Anterior cingulate cortex (tissue), 58 donors: ENCODE measurements at regions not wholly inside any gene's neighbourhood (a gene's known extent, or its start where the extent isn't known, plus 50 kb on each side); places are given as distances from the start of the nearest gene placed in this dataset.
"Not testable (repeated sequence)": the region's sequence is repeated elsewhere in the genome, so short reads cannot be mapped to it uniquely, and the experiment has no call there.

Experiments
- DNase-seq, 58 donors: peaks; one replicate each; lab custom pipeline; 2025; lab: John Stamatoyannopoulos, UW

- DNase-seq: not testable (repeated sequence)
Observed at GRCh38 chr14:105917136-105917932, 391.0 kb downstream of the TMEM121 start.

GRCh38 chr14:105917933-105918436 lies 391.6 kb downstream of the TMEM121 start:
- DNase-seq: no peak

GRCh38 chr14:105918496-105919262 lies 392.3 kb downstream of the TMEM121 start:
- DNase-seq: no peak

- DNase-seq: no peak
Observed at GRCh38 chr14:105919458-105920150, 393.2 kb downstream of the TMEM121 start.

- not testable (repeated sequence) for DNase-seq
Observed at GRCh38 chr14:105920151-105920700, 393.8 kb downstream of the TMEM121 start.

GRCh38 chr14:105920803-105921755 lies 394.7 kb downstream of the TMEM121 start:
- DNase-seq: not testable (repeated sequence)

- not testable (repeated sequence) for DNase-seq
Observed at GRCh38 chr14:105921781-105922180, 395.4 kb downstream of the TMEM121 start.

GRCh38 chr14:105923520-105924191 lies 397.3 kb downstream of the TMEM121 start:
- not testable (repeated sequence) for DNase-seq

GRCh38 chr14:105924951-105925591 lies 398.7 kb downstream of the TMEM121 start:
- DNase-seq: no peak

GRCh38 chr14:105925615-105926372 lies 399.4 kb downstream of the TMEM121 start:
- no peak for DNase-seq

- DNase-seq: no peak
Observed at GRCh38 chr14:105926373-105927095, 400.2 kb downstream of the TMEM121 start.

- DNase-seq: no peak
Observed at GRCh38 chr14:105927096-105928060, 401.0 kb downstream of the TMEM121 start.

GRCh38 chr14:105928171-105929111 lies 402.1 kb downstream of the TMEM121 start:
- DNase-seq: not testable (repeated sequence)

GRCh38 chr14:105929327-105930081 lies 403.1 kb downstream of the TMEM121 start:
- DNase-seq: no peak
